DOHH2 (cell line): ENCODE measurements at regions not wholly inside any gene's neighbourhood (a gene's known extent, or its start where the extent isn't known, plus 50 kb on each side); places are given as distances from the start of the nearest gene placed in this dataset.

ENCODE experiments used
- EZH2phosphoT487 ChIP-seq: fragments of 200-600 bp; sonication (generic); IDR thresholded peaks from 2 replicates; pipeline ENCODE4 v1.6.1; 2017; ENCODE audit warnings: borderline replicate concordance, mild to moderate bottlenecking, antibody characterized with exemption, low read length, moderate library complexity, mixed read lengths
- TF ChIP-seq, protein P1 (sequence below): fragments of 200-600 bp; sonication (generic); IDR thresholded peaks from one replicate; pipeline ENCODE4 v1.5.1; 2014; ENCODE audit warnings: antibody characterized with exemption, mild to moderate bottlenecking, low read depth, low read length; ENCODE audit not compliant: poor library complexity, severe bottlenecking

DNA sequence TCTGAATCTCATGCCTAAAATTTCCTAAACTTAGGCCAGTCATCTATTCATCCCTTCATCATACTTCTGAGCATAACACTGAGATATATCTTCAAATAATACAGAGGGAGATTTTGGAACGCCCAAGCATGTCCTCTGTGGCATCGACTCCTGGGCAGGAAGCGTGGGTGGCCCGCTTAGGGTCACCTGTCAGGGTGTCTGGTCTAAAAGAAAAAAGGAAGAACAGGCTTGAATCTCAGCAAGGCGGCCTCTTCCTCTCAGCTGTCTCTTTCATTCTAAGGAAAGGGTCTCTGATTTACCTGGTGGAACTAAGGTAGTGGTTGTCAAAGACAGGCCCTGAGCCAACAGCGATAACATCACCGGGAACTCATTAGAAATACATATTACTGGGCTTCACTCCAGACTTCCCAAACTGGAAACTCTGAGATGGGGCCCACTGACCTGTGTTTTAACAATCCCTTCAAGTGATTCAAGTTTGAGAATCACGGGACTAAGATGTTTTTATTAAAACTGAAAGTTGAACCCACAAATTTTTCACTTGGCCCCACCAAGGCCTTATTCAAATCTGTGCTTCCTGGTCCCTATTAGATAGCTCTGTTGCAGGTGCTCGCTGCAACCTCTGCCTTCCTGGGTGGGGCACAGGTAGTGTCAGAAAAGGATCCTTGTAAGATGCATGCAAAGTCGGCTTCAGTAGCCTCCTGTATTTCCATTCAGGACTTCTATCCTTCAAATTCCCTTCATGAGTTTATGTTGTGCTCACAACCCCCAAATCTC lies 162.3 kb upstream of the CCDC68 start:
- TF ChIP-seq, protein P1, sequence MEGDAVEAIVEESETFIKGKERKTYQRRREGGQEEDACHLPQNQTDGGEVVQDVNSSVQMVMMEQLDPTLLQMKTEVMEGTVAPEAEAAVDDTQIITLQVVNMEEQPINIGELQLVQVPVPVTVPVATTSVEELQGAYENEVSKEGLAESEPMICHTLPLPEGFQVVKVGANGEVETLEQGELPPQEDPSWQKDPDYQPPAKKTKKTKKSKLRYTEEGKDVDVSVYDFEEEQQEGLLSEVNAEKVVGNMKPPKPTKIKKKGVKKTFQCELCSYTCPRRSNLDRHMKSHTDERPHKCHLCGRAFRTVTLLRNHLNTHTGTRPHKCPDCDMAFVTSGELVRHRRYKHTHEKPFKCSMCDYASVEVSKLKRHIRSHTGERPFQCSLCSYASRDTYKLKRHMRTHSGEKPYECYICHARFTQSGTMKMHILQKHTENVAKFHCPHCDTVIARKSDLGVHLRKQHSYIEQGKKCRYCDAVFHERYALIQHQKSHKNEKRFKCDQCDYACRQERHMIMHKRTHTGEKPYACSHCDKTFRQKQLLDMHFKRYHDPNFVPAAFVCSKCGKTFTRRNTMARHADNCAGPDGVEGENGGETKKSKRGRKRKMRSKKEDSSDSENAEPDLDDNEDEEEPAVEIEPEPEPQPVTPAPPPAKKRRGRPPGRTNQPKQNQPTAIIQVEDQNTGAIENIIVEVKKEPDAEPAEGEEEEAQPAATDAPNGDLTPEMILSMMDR: no peak
- no peak for TF ChIP-seq EZH2phosphoT487
